H1 (cell line): ENCODE measurements at regions not wholly inside any gene's neighbourhood (a gene's known extent, or its start where the extent isn't known, plus 50 kb on each side); places are given as distances from the start of the nearest gene placed in this dataset.

Experiments used
- CTCF ChIA-PET: fragments of 300-600 bp; sonication (Branson Sonifier 250); formaldehyde crosslinking; loops from one replicate; lab custom pipeline; 2021; ENCODE audit not compliant: partially characterized antibody; lab: Charles Lee
- POLR2A ChIA-PET: fragments of 300-600 bp; sonication (Branson Sonifier 250); formaldehyde crosslinking; loops from one replicate; lab custom pipeline; 2021; ENCODE audit warnings: inconsistent platforms; ENCODE audit not compliant: partially characterized antibody; lab: Charles Lee
- DNase-seq, 2 experiments: peaks; one replicate each; pipeline versions ENCODE4 v3.0.0 to v3.0.0-alpha.2; 2010 to 2022; ENCODE audit warnings: low spot score in 2 of 2, low read depth in 1 of 2, mixed read lengths in 1 of 2
- FAIRE-seq: peaks from 2 replicates; lab custom pipeline; 2011; peaks lifted over from hg19 to GRCh38; lab: Jason Lieb, UNC
- H2AFZ ChIP-seq: 2 replicates; pipeline ENCODE4 v1.8.1; 2012; ENCODE audit warnings: low read length, inconsistent platforms
- H2AK5ac ChIP-seq: 2 replicates; pipeline ENCODE4 v1.6.1; 2013; ENCODE audit warnings: low read depth, low read length
- H2BK120ac ChIP-seq: replicated peaks from 2 replicates; pipeline ENCODE3; 2013; ENCODE audit warnings: low read depth, low read length, inconsistent platforms
- H2BK12ac ChIP-seq: 2 replicates; pipeline ENCODE4 v1.6.1; 2013; ENCODE audit warnings: low read depth, low read length
- H2BK15ac ChIP-seq: 2 replicates; pipeline ENCODE4 v1.6.1; 2013; ENCODE audit warnings: low read length
- H2BK20ac ChIP-seq: 2 replicates; pipeline ENCODE4 v1.6.1; 2013; ENCODE audit warnings: low read length
- H2BK5ac ChIP-seq: 2 replicates; pipeline ENCODE4 v1.6.1; 2013; ENCODE audit warnings: low read depth, low read length
- H3K14ac ChIP-seq: 2 replicates; pipeline ENCODE4 v1.6.1; 2013; ENCODE audit warnings: inconsistent platforms; ENCODE audit not compliant: insufficient read length
- H3K18ac ChIP-seq: 2 replicates; pipeline ENCODE4 v1.6.1; 2013; ENCODE audit warnings: low read length; ENCODE audit errors: extremely low read depth
- H3K23ac ChIP-seq: 2 replicates; pipeline ENCODE4 v1.6.1; 2013; ENCODE audit warnings: inconsistent platforms; ENCODE audit not compliant: insufficient read length
- H3K23me2 ChIP-seq: 2 replicates; pipeline ENCODE4 v1.6.1; 2013; ENCODE audit warnings: low read depth, low read length
- H3K27ac ChIP-seq: 2 replicates; pipeline ENCODE4 v1.6.1; 2011; ENCODE audit warnings: low read depth, low read length, inconsistent platforms
- H3K27me3 ChIP-seq, 4 experiments: replicated peaks in 1 of 4; 1 replicate in 1 of 4; 2 replicates in 3 of 4; pipeline versions ENCODE4 v1.6.1 to v1.8.1; 2011 to 2013; ENCODE audit warnings: low read length in 3 of 4, mild to moderate bottlenecking in 3 of 4, inconsistent platforms in 2 of 4, mixed read lengths in 2 of 4, moderate library complexity in 1 of 4; ENCODE audit not compliant: control insufficient read depth in 3 of 4, insufficient read depth in 3 of 4; ENCODE audit errors: extremely low read depth in 1 of 4
- H3K36me3 ChIP-seq, 4 experiments: 2 replicates each; pipeline versions ENCODE4 v1.6.1 to v1.8.1; 2011 to 2013; ENCODE audit warnings: mild to moderate bottlenecking in 4 of 4, low read length in 3 of 4, moderate library complexity in 2 of 4, control low read depth in 1 of 4, inconsistent platforms in 1 of 4; ENCODE audit not compliant: insufficient read depth in 4 of 4, control insufficient read depth in 2 of 4
- H3K4ac ChIP-seq: replicated peaks from 2 replicates; pipeline ENCODE3; 2013; ENCODE audit warnings: low read length, low read depth, mixed read lengths, inconsistent platforms; ENCODE audit not compliant: insufficient read length
- H3K4me1 ChIP-seq, 4 experiments: replicated peaks in 1 of 4; 1 replicate in 1 of 4; 2 replicates in 3 of 4; pipeline versions ENCODE4 v1.6.1 to v1.8.1; 2011 to 2013; ENCODE audit warnings: low read length in 3 of 4, inconsistent platforms in 2 of 4, mixed read lengths in 1 of 4; ENCODE audit not compliant: insufficient read depth in 4 of 4, control insufficient read depth in 3 of 4
- H3K4me2 ChIP-seq, 2 experiments: 2 replicates each; pipeline versions ENCODE4 v1.6.1 to v1.8.1; 2011 to 2013; ENCODE audit warnings: low read depth in 2 of 2, low read length in 2 of 2, control low read depth in 1 of 2, inconsistent platforms in 1 of 2, mild to moderate bottlenecking in 1 of 2; ENCODE audit not compliant: insufficient read depth in 1 of 2
- H3K4me3 ChIP-seq, 4 experiments: fragments of 200-600, 300-600 bp in 1 of 4; sonication (generic), shearing (Covaris generic), sonication (Bioruptor Twin) in 1 of 4; 2 replicates each; pipeline versions ENCODE4 v1.5.1 to v1.8.1; 2011 to 2016; ENCODE audit warnings: low read length in 4 of 4, low read depth in 3 of 4, control low read depth in 2 of 4, inconsistent platforms in 2 of 4, mild to moderate bottlenecking in 2 of 4, mixed read lengths in 1 of 4, moderate library complexity in 1 of 4; ENCODE audit not compliant: insufficient read depth in 2 of 4; ENCODE audit errors: extremely low read depth in 1 of 4
- H3K56ac ChIP-seq: replicated peaks from 2 replicates; pipeline ENCODE3; 2013; ENCODE audit warnings: low read depth, mild to moderate bottlenecking, mixed read lengths, low read length, inconsistent platforms; ENCODE audit not compliant: insufficient read length
- H3K79me1 ChIP-seq: 2 replicates; pipeline ENCODE4 v1.6.1; 2013; ENCODE audit warnings: low read depth, low read length, control low read depth
- H3K79me2 ChIP-seq, 2 experiments: 2 replicates each; pipeline versions ENCODE4 v1.6.1 to v1.8.1; 2012 to 2013; ENCODE audit warnings: low read length in 2 of 2, mild to moderate bottlenecking in 2 of 2, inconsistent platforms in 1 of 2; ENCODE audit not compliant: insufficient read depth in 2 of 2, control insufficient read depth in 1 of 2
- H3K9ac ChIP-seq, 4 experiments: replicated peaks in 1 of 4; 1 replicate in 1 of 4; 2 replicates in 3 of 4; pipeline versions ENCODE4 v1.6.1 to v1.8.1; 2011 to 2013; ENCODE audit warnings: low read depth in 3 of 4, low read length in 3 of 4, control low read depth in 2 of 4, mild to moderate bottlenecking in 2 of 4, moderate library complexity in 2 of 4, inconsistent platforms in 1 of 4; ENCODE audit errors: extremely low read depth in 1 of 4
- H3K9me3 ChIP-seq, 2 experiments: 2 replicates each; pipeline versions ENCODE4 v1.6.1 to v1.8.1; 2012 to 2013; ENCODE audit warnings: mild to moderate bottlenecking in 2 of 2, moderate library complexity in 2 of 2, control low read depth in 1 of 2, inconsistent platforms in 1 of 2, low read depth in 1 of 2, low read length in 1 of 2, mixed read lengths in 1 of 2; ENCODE audit not compliant: insufficient read depth in 2 of 2
- H4K20me1 ChIP-seq, 2 experiments: replicated peaks in 1 of 2; 2 replicates each; pipeline versions ENCODE3 to v1.8.1; 2011 to 2013; ENCODE audit warnings: inconsistent platforms in 2 of 2, low read length in 2 of 2, mild to moderate bottlenecking in 1 of 2; ENCODE audit not compliant: insufficient read depth in 2 of 2, control insufficient read depth in 1 of 2
- H4K5ac ChIP-seq: 2 replicates; pipeline ENCODE4 v1.6.1; 2013; ENCODE audit warnings: low read length, low read depth, mixed read lengths, inconsistent platforms; ENCODE audit not compliant: insufficient read length
- H4K8ac ChIP-seq: 2 replicates; pipeline ENCODE4 v1.8.0; 2013; ENCODE audit warnings: mild to moderate bottlenecking, moderate library complexity, low read length, inconsistent platforms; ENCODE audit not compliant: insufficient read depth; ENCODE audit errors: extremely low read depth
- H4K91ac ChIP-seq: replicated peaks from 2 replicates; pipeline ENCODE3; 2013; ENCODE audit warnings: low read length, mixed read lengths, inconsistent platforms; ENCODE audit not compliant: insufficient read length
- CHD1 ChIP-seq: IDR thresholded peaks from 2 replicates; pipeline ENCODE4 v1.6.1; 2012; ENCODE audit warnings: low read depth, low read length, improper control_type of control experiment
- CTBP2 ChIP-seq: IDR thresholded peaks from 2 replicates; pipeline ENCODE4 v1.7.0; 2011; ENCODE audit warnings: borderline replicate concordance, mild to moderate bottlenecking, moderate library complexity, mixed read lengths, low read length; ENCODE audit not compliant: insufficient read depth, insufficient read length
- EP300 ChIP-seq, 2 experiments: IDR thresholded peaks; 1 replicate in 1 of 2; 2 replicates in 1 of 2; pipeline ENCODE4 v1.6.1; 2011 to 2012; ENCODE audit warnings: low read depth in 2 of 2, low read length in 2 of 2, mild to moderate bottlenecking in 2 of 2, borderline replicate concordance in 1 of 2, inconsistent platforms in 1 of 2, moderate library complexity in 1 of 2
- JUND ChIP-seq: IDR thresholded peaks from 2 replicates; pipeline ENCODE4 v1.6.1; 2011; ENCODE audit warnings: mild to moderate bottlenecking, improper control_type of control experiment, low read length
- KDM4A ChIP-seq: IDR thresholded peaks from one replicate; pipeline ENCODE4 v1.7.1; 2012; ENCODE audit warnings: low read depth, mild to moderate bottlenecking, moderate library complexity, low read length, inconsistent platforms; ENCODE audit not compliant: severe bottlenecking
- KDM5A ChIP-seq: fragments of 200-600 bp; IDR thresholded peaks from 2 replicates; pipeline ENCODE4 v1.7.1; 2012; ENCODE audit warnings: mild to moderate bottlenecking, low read length, inconsistent platforms, mixed read lengths
- POLR2AphosphoS5 ChIP-seq: IDR thresholded peaks from 2 replicates; pipeline ENCODE4 v1.6.1; 2011; ENCODE audit warnings: low read depth, low read length
- RXRA ChIP-seq: IDR thresholded peaks from 2 replicates; pipeline ENCODE4 v1.6.1; 2011; ENCODE audit warnings: low read depth, mild to moderate bottlenecking, low read length, moderate library complexity; ENCODE audit not compliant: insufficient read depth
- SAP30 ChIP-seq: fragments of 300-600 bp; sonication (generic); IDR thresholded peaks from 2 replicates; pipeline ENCODE4 v1.7.1; 2012; ENCODE audit warnings: low read length, moderate library complexity, mild to moderate bottlenecking, inconsistent platforms; ENCODE audit not compliant: insufficient read depth, insufficient replicate concordance
- SIX5 ChIP-seq: IDR thresholded peaks from 2 replicates; pipeline ENCODE4 v1.6.1; 2011; ENCODE audit warnings: mild to moderate bottlenecking, low read depth, low read length
- SRF ChIP-seq: IDR thresholded peaks from 2 replicates; pipeline ENCODE4 v1.6.1; 2011; ENCODE audit warnings: mild to moderate bottlenecking, low read depth, low read length, moderate library complexity
- TEAD4 ChIP-seq: IDR thresholded peaks from 2 replicates; pipeline ENCODE4 v1.6.1; 2012; ENCODE audit warnings: low read depth, low read length, inconsistent platforms, mixed read lengths
- YY1 ChIP-seq: IDR thresholded peaks from 2 replicates; pipeline ENCODE4 v1.6.1; 2011; ENCODE audit warnings: low read depth, mild to moderate bottlenecking, low read length
- ZNF274 ChIP-seq: IDR thresholded peaks from 2 replicates; pipeline ENCODE4 v1.7.0; 2012; ENCODE audit warnings: low read length, borderline replicate concordance; ENCODE audit errors: extremely low read depth
- WGBS, 2 experiments: shearing (Covaris generic) in 1 of 2; methylation state at CpG; one replicate each; pipeline versions ENCODE4 v1.1.6 to v1.1.7; 2013 to 2015; ENCODE audit warnings: low lambda C conversion rate in 2 of 2, mixed read lengths in 2 of 2, inconsistent platforms in 1 of 2, low coverage in 1 of 2, missing lambda C conversion rate in 1 of 2; ENCODE audit not compliant: insufficient replicate concordance in 2 of 2, insufficient coverage in 1 of 2, insufficient read length in 1 of 2; ENCODE audit errors: extremely low coverage in 1 of 2, missing lambda C conversion rate in 1 of 2; 5-methylcytosine and 5-hydroxymethylcytosine counted together

GRCh38 chr4:123305736-123306135 is 90.9 kb upstream of the SPRY1 start:
- Histone ChIP-seq H3K79me1 (no peaks in the 10 kb centered on the region), H3K9me3 (peaks cover 0 to 4% of the 10 kb centered on the region in 2 experiments; a peak in 1 of 4 replicates), H3K4me3 (no peak overlapping the region), H2BK120ac (no peak overlapping the region), H3K23ac (no peak overlapping the region), H3K27me3 (no peaks in the 10 kb centered on the region), H2BK5ac (no peak overlapping the region), H3K79me2 (no peaks in the 10 kb centered on the region), H2BK12ac (no peak overlapping the region), H2BK20ac (no peak overlapping the region), H4K8ac (no peak overlapping the region), H3K4me2 (no peak overlapping the region; a peak in 1 of 4 replicates), H3K23me2 (no peaks in the 10 kb centered on the region), H3K36me3 (peaks cover 0 to 3% (median 0%) of the 10 kb centered on the region in 4 experiments; a peak in 1 of 8 replicates), H4K20me1 (no peaks in the 10 kb centered on the region), H3K9ac (no peak overlapping the region), H3K56ac (no peak overlapping the region), H3K18ac (no peak overlapping the region), H3K27ac (no peak overlapping the region), H2AFZ (no peak overlapping the region), H2AK5ac (no peak overlapping the region), H3K4me1 (peaks cover 4 to 17% (median 13%) of the 10 kb centered on the region in 4 experiments; a peak in 6 of 7 replicates), H4K91ac (no peak overlapping the region), H3K4ac (no peak overlapping the region), H3K14ac (no peak overlapping the region), H2BK15ac (no peak overlapping the region), H4K5ac (no peak overlapping the region)
- FAIRE-seq, result no peak
- no peak for DNase-seq
- POLR2A ChIA-PET, result no interaction called here
- 90% methylated on average over 6 of the region's 6 CpGs; no CpG with 5 or more reads in 1 of the 2 experiments for WGBS, 2 experiments
- CTCF ChIA-PET, result interaction anchor here (0.7 to 1.4 kb wide), 4 partner anchors 10 to 258 kb away, joined by 3 to 5 read pairs (median 3); no protein-coding TSS in a partner anchor
- TF ChIP-seq SRF (no peak), ZNF274 (no peak), KDM5A (no peak), SAP30 (no peak), JUND (no peak), TEAD4 (no peak), KDM4A (no peak), POLR2AphosphoS5 (no peak), CTBP2 (no peak), YY1 (no peak), CHD1 (no peak), SIX5 (no peak), RXRA (no peak), EP300 (IDR thresholded peaks at IDR 0.05; ENCODE audit: borderline replicate concordance in 1 of 2, low read depth in 2 of 2, low read length in 2 of 2) (no peak)
